Uterus (tissue), 2 donors: ENCODE measurements at regions not wholly inside any gene's neighbourhood (a gene's known extent, or its start where the extent isn't known, plus 50 kb on each side); places are given as distances from the start of the nearest gene placed in this dataset.

ENCODE experiments used
- POLR2A ChIP-seq, 2 donors: fragments of 450-650 bp; IDR thresholded peaks; one replicate each; pipeline ENCODE4 v1.6.1; 2016; ENCODE audit warnings: antibody characterized with exemption in 2 of 2, mild to moderate bottlenecking in 1 of 2, moderate library complexity in 1 of 2
- TF ChIP-seq, protein P1 (sequence below), 4 experiments: fragments of 200-600 bp in 2 of 4; fragments of 450-650 bp in 2 of 4; sonication (generic) in 2 of 4; IDR thresholded peaks; one replicate each; pipeline ENCODE4 v1.5.1; 2016 to 2019; ENCODE audit warnings: antibody characterized with exemption in 4 of 4, mild to moderate bottlenecking in 2 of 4, moderate library complexity in 1 of 4

DNA sequence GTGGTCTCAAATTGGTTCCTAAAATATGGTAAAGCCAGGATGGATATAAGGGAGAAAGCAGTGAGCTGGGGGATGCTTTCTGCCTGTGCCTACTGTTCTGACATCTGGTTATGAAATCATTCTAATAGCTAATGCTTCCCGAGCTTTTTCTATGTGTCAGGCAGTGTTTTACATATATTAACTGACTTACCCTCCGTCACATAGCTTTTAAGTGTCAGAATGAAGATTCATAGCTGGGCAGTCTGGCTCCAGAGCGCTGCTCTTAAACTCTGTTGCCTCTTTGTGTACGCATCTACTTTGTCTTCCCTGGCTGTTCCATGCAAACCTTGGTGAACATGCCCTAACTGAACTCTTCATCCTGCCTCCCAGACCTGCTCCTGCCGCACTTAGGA is 195.7 kb downstream of the LPIN1 start:
- TF ChIP-seq, protein P1, sequence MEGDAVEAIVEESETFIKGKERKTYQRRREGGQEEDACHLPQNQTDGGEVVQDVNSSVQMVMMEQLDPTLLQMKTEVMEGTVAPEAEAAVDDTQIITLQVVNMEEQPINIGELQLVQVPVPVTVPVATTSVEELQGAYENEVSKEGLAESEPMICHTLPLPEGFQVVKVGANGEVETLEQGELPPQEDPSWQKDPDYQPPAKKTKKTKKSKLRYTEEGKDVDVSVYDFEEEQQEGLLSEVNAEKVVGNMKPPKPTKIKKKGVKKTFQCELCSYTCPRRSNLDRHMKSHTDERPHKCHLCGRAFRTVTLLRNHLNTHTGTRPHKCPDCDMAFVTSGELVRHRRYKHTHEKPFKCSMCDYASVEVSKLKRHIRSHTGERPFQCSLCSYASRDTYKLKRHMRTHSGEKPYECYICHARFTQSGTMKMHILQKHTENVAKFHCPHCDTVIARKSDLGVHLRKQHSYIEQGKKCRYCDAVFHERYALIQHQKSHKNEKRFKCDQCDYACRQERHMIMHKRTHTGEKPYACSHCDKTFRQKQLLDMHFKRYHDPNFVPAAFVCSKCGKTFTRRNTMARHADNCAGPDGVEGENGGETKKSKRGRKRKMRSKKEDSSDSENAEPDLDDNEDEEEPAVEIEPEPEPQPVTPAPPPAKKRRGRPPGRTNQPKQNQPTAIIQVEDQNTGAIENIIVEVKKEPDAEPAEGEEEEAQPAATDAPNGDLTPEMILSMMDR (IDR thresholded peaks at IDR 0.05): no peak
- TF ChIP-seq POLR2A (IDR thresholded peaks at IDR 0.05): no peak
